SK-N-SH treated with all-trans-retinoic acid at 6 μM for 48 hours (cell line): ENCODE measurements at regions not wholly inside any gene's neighbourhood (a gene's known extent, or its start where the extent isn't known, plus 50 kb on each side); places are given as distances from the start of the nearest gene placed in this dataset.

Experiments
- ARNTL ChIP-seq: fragments of 450-650 bp; formaldehyde crosslinking; IDR thresholded peaks from 2 replicates; pipeline ENCODE4 v1.5.0; 2020; ENCODE audit warnings: low read depth, mild to moderate bottlenecking, moderate library complexity, borderline replicate concordance
- GLIS3 ChIP-seq: fragments of 250-450 bp; sonication (Bioruptor Pico); IDR thresholded peaks from 2 replicates; pipeline ENCODE4 v1.5.0; 2020; ENCODE audit warnings: mild to moderate bottlenecking, moderate library complexity
- ISL1 ChIP-seq: fragments of 250-450 bp; sonication (Bioruptor Pico); IDR thresholded peaks from 2 replicates; pipeline ENCODE4 v2.1.2; 2022; ENCODE audit warnings: mild to moderate bottlenecking, moderate library complexity
- RARB ChIP-seq: fragments of 250-450 bp; sonication (Bioruptor Pico); IDR thresholded peaks from 2 replicates; pipeline ENCODE4 v1.8.0; 2021; ENCODE audit warnings: mild to moderate bottlenecking, moderate library complexity
- ZFP3 ChIP-seq: fragments of 250-450 bp; sonication (Bioruptor Pico); IDR thresholded peaks from 2 replicates; pipeline ENCODE4 v1.5.0; 2020; ENCODE audit warnings: mild to moderate bottlenecking, moderate library complexity
- ZFP30 ChIP-seq: fragments of 450-650 bp; formaldehyde crosslinking; IDR thresholded peaks from 2 replicates; pipeline ENCODE4 v1.5.0; 2022; ENCODE audit warnings: mild to moderate bottlenecking, moderate library complexity
- ZNF70 ChIP-seq: fragments of 450-650 bp; formaldehyde crosslinking; IDR thresholded peaks from 2 replicates; pipeline ENCODE4 v1.5.0; 2020; ENCODE audit warnings: mild to moderate bottlenecking, moderate library complexity
- ZNF8 ChIP-seq: fragments of 450-650 bp; formaldehyde crosslinking; IDR thresholded peaks from 2 replicates; pipeline ENCODE4 v1.5.0; 2020; ENCODE audit warnings: mild to moderate bottlenecking, moderate library complexity
- TF ChIP-seq, protein P1 (sequence below): fragments of 250-450 bp; sonication (Bioruptor Pico); IDR thresholded peaks from 2 replicates; pipeline ENCODE4 v1.5.0; 2020; ENCODE audit warnings: mild to moderate bottlenecking, moderate library complexity

GRCh38 chr12:93016752-93017350 is 87.8 kb upstream of the EEA1 start:
- TF ChIP-seq RARB (CRISPR knock-in tag) (no peak), ZNF8 (CRISPR knock-in tag) (no peak), ARNTL (CRISPR knock-in tag) (no peak), ZFP3 (CRISPR knock-in tag) (no peak), ISL1 (CRISPR knock-in tag) (no peak), GLIS3 (no peak), ZNF70 (no peak), ZFP30 (CRISPR knock-in tag) (no peak)
- TF ChIP-seq, protein P1, sequence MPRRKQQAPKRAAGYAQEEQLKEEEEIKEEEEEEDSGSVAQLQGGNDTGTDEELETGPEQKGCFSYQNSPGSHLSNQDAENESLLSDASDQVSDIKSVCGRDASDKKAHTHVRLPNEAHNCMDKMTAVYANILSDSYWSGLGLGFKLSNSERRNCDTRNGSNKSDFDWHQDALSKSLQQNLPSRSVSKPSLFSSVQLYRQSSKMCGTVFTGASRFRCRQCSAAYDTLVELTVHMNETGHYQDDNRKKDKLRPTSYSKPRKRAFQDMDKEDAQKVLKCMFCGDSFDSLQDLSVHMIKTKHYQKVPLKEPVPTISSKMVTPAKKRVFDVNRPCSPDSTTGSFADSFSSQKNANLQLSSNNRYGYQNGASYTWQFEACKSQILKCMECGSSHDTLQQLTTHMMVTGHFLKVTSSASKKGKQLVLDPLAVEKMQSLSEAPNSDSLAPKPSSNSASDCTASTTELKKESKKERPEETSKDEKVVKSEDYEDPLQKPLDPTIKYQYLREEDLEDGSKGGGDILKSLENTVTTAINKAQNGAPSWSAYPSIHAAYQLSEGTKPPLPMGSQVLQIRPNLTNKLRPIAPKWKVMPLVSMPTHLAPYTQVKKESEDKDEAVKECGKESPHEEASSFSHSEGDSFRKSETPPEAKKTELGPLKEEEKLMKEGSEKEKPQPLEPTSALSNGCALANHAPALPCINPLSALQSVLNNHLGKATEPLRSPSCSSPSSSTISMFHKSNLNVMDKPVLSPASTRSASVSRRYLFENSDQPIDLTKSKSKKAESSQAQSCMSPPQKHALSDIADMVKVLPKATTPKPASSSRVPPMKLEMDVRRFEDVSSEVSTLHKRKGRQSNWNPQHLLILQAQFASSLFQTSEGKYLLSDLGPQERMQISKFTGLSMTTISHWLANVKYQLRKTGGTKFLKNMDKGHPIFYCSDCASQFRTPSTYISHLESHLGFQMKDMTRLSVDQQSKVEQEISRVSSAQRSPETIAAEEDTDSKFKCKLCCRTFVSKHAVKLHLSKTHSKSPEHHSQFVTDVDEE (CRISPR knock-in tag) = no peak
